GM23338 (cell line): ENCODE measurements at regions not wholly inside any gene's neighbourhood (a gene's known extent, or its start where the extent isn't known, plus 50 kb on each side); places are given as distances from the start of the nearest gene placed in this dataset.

ENCODE experiments used
- ATAC-seq: fragments of 200-7000 bp; cut with Tn5 transposase; 3 replicates; pipeline ENCODE4 v1.9.1; 2020
- DNase-seq: peaks from one replicate; pipeline ENCODE4 v3.0.0-alpha.2; 2015; ENCODE audit warnings: low spot score
- H2AFZ ChIP-seq: fragments of 200-600 bp; sonication (generic); 2 replicates; pipeline ENCODE4 v1.8.0; 2016; ENCODE audit warnings: antibody characterized with exemption, mild to moderate bottlenecking, moderate library complexity
- H3F3A ChIP-seq: fragments of 200-600 bp; sonication (generic); replicated peaks from 2 replicates; pipeline ENCODE4 v1.8.0; 2017; ENCODE audit warnings: antibody characterized with exemption, mixed run types, low read depth
- H3K27ac ChIP-seq: fragments of 200-600 bp; sonication (generic); 2 replicates; pipeline ENCODE4 v1.6.1; 2016; ENCODE audit warnings: low read depth
- H3K27me3 ChIP-seq: fragments of 200-600 bp; sonication (generic); 2 replicates; pipeline ENCODE4 v1.8.0; 2016; ENCODE audit warnings: mild to moderate bottlenecking, mixed run types, moderate library complexity; ENCODE audit not compliant: insufficient read depth
- H3K36me3 ChIP-seq: fragments of 200-600 bp; sonication (generic); 2 replicates; pipeline ENCODE4 v1.8.0; 2016; ENCODE audit warnings: mild to moderate bottlenecking; ENCODE audit not compliant: insufficient read depth
- H3K4me1 ChIP-seq: fragments of 200-600 bp; sonication (generic); 2 replicates; pipeline ENCODE4 v1.8.0; 2016; ENCODE audit warnings: mild to moderate bottlenecking, moderate library complexity; ENCODE audit not compliant: insufficient read depth
- H3K4me2 ChIP-seq: fragments of 200-600 bp; sonication (generic); 2 replicates; pipeline ENCODE4 v1.7.1; 2017; ENCODE audit warnings: mixed run types
- H3K4me3 ChIP-seq: fragments of 200-600 bp; sonication (generic); 2 replicates; pipeline ENCODE4 v1.6.1; 2016; ENCODE audit warnings: mixed run types
- H3K79me2 ChIP-seq: fragments of 200-600 bp; sonication (generic); replicated peaks from 2 replicates; pipeline ENCODE4 v1.8.0; 2017; ENCODE audit warnings: mild to moderate bottlenecking; ENCODE audit not compliant: insufficient read depth
- H3K9me2 ChIP-seq: fragments of 200-600 bp; sonication (generic); 2 replicates; pipeline ENCODE4 v1.8.0; 2017; ENCODE audit not compliant: insufficient read depth
- H4K20me1 ChIP-seq: fragments of 200-600 bp; sonication (generic); replicated peaks from 2 replicates; pipeline ENCODE4 v1.8.0; 2017; ENCODE audit warnings: mild to moderate bottlenecking; ENCODE audit not compliant: insufficient read depth
- H3K27ac Mint-ChIP-seq: 2 replicates; pipeline ENCODE4 v1.8.0; 2020; ENCODE audit warnings: inconsistent platforms, mild to moderate bottlenecking, moderate library complexity, mixed read lengths
- H3K27me3 Mint-ChIP-seq: 3 replicates; pipeline ENCODE4 v1.8.0; 2022; ENCODE audit warnings: low read depth, mild to moderate bottlenecking, moderate library complexity, mixed read lengths, inconsistent platforms; ENCODE audit not compliant: insufficient read depth, poor library complexity
- H3K36me3 Mint-ChIP-seq: 3 replicates; pipeline ENCODE4 v1.8.0; 2021; ENCODE audit warnings: low read depth, mild to moderate bottlenecking, inconsistent platforms, moderate library complexity, mixed read lengths
- H3K4me1 Mint-ChIP-seq: 3 replicates; pipeline ENCODE4 v1.8.0; 2020; ENCODE audit warnings: mild to moderate bottlenecking, inconsistent platforms, mixed read lengths
- H3K4me3 Mint-ChIP-seq: 3 replicates; pipeline ENCODE4 v1.8.0; 2021; ENCODE audit warnings: moderate library complexity, mild to moderate bottlenecking, inconsistent platforms, mixed read lengths
- H3K9me3 Mint-ChIP-seq: 3 replicates; pipeline ENCODE4 v1.8.0; 2020; ENCODE audit warnings: moderate library complexity, mild to moderate bottlenecking, inconsistent platforms, mixed read lengths
- CREB1 ChIP-seq: fragments of 250-450 bp; sonication (Bioruptor Pico); IDR thresholded peaks from 2 replicates; pipeline ENCODE4 v1.5.0; 2020; ENCODE audit warnings: low read depth, mild to moderate bottlenecking, moderate library complexity
- EZH2 ChIP-seq: fragments of 200-600 bp; sonication (generic); IDR thresholded peaks from one replicate; pipeline ENCODE4 v1.8.0; 2017; ENCODE audit warnings: antibody characterized with exemption, mild to moderate bottlenecking, low read depth; ENCODE audit not compliant: unreplicated experiment
- EZH2phosphoT487 ChIP-seq: fragments of 200-600 bp; sonication (generic); IDR thresholded peaks from one replicate; pipeline ENCODE4 v1.8.1; 2018; ENCODE audit warnings: antibody characterized with exemption; ENCODE audit not compliant: unreplicated experiment
- JUNB ChIP-seq: IDR thresholded peaks from one replicate; pipeline ENCODE4 v1.6.1; 2016; ENCODE audit warnings: antibody characterized with exemption; ENCODE audit not compliant: unreplicated experiment
- NANOG ChIP-seq: IDR thresholded peaks from 2 replicates; pipeline ENCODE4 v1.6.1; 2016; ENCODE audit warnings: antibody characterized with exemption, borderline replicate concordance
- POLR2AphosphoS5 ChIP-seq: IDR thresholded peaks from 2 replicates; pipeline ENCODE4 v1.6.1; 2016; ENCODE audit warnings: antibody characterized with exemption, low read depth
- STAT1 ChIP-seq: IDR thresholded peaks from one replicate; pipeline ENCODE4 v1.6.1; 2016; ENCODE audit warnings: antibody characterized with exemption; ENCODE audit not compliant: unreplicated experiment
- ZNF114 ChIP-seq: fragments of 250-450 bp; sonication (Bioruptor Pico); IDR thresholded peaks from 2 replicates; pipeline ENCODE4 v1.5.0; 2020; ENCODE audit warnings: mild to moderate bottlenecking, moderate library complexity
- ZNF331 ChIP-seq: fragments of 250-450 bp; sonication (Bioruptor Pico); IDR thresholded peaks from 2 replicates; pipeline ENCODE4 v1.5.0; 2020; ENCODE audit warnings: low read depth, mild to moderate bottlenecking, moderate library complexity
- TF ChIP-seq, protein P1 (sequence below): IDR thresholded peaks from one replicate; pipeline ENCODE4 v1.6.1; 2018; ENCODE audit warnings: antibody characterized with exemption; ENCODE audit not compliant: unreplicated experiment
- TF ChIP-seq, protein P2 (sequence below): IDR thresholded peaks from 2 replicates; pipeline ENCODE4 v1.6.1; 2016; ENCODE audit warnings: antibody characterized with exemption
- TF ChIP-seq, protein P3 (sequence below), 2 experiments: fragments of 200-600 bp in 1 of 2; sonication (generic) in 1 of 2; conservative IDR thresholded peaks; 2 replicates each; pipeline versions ENCODE4 v1.5.1 to v1.6.1; 2016 to 2017; ENCODE audit warnings: antibody characterized with exemption in 2 of 2, low read depth in 2 of 2, mild to moderate bottlenecking in 2 of 2, moderate library complexity in 1 of 2

DNA sequence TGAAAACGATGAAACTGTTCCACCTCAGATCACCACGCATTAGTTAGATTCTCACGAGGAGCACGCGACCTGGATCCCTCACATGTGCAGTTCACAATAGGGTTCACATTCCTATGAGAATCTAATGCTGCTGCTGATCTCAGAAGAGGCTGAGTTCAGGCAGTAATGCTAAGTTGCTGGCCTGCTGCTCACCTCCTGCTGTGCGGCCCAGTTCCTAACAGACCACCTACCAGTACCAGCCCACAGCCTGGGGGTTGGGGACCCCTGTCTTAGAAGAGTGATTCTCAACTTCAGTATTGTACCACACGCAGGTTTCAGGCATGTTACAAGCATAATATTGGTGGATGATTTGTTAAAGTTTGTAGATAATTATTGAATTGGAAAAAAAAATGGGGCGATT, 182.7 kb downstream of the BLID start:
- Histone ChIP-seq H3K4me2 (peak overlapping the region; percentile 37; the same call in 1 of the 2 replicates), H3K27me3 (peaks cover 8% of the 10 kb centered on the region; the same call in 1 of the 2 replicates), H3K27ac (no peak overlapping the region), H3K79me2 (no peaks in the 10 kb centered on the region), H3K4me1 (peaks cover 34% of the 10 kb centered on the region), H2AFZ (no peak overlapping the region), H3K36me3 (no peaks in the 10 kb centered on the region), H4K20me1 (no peaks in the 10 kb centered on the region), H3F3A (no peaks in the 10 kb centered on the region), H3K9me2 (0 out of 2 replicates have a peak, but pooled peaks cover 5% of the 10 kb centered on the region), H3K4me3 (no peak overlapping the region)
- Mint-ChIP-seq H3K4me1 (peaks cover 19% of the 10 kb centered on the region; the same call in 2 of the 3 replicates), H3K36me3 (no peaks in the 10 kb centered on the region), H3K4me3 (no peak overlapping the region), H3K27ac (no peak overlapping the region), H3K9me3 (no peaks in the 10 kb centered on the region), H3K27me3 (peaks cover 4% of the 10 kb centered on the region)
- ATAC-seq, result no peak
- no peak for DNase-seq
- TF ChIP-seq ZNF331 (no peak), ZNF114 (CRISPR knock-in tag) (no peak), CREB1 (CRISPR knock-in tag) (no peak), EZH2 (no peak), EZH2phosphoT487 (no peak), NANOG (no peak), POLR2AphosphoS5 (no peak), STAT1 (no peak), JUNB (no peak)
- TF ChIP-seq, protein P1, sequence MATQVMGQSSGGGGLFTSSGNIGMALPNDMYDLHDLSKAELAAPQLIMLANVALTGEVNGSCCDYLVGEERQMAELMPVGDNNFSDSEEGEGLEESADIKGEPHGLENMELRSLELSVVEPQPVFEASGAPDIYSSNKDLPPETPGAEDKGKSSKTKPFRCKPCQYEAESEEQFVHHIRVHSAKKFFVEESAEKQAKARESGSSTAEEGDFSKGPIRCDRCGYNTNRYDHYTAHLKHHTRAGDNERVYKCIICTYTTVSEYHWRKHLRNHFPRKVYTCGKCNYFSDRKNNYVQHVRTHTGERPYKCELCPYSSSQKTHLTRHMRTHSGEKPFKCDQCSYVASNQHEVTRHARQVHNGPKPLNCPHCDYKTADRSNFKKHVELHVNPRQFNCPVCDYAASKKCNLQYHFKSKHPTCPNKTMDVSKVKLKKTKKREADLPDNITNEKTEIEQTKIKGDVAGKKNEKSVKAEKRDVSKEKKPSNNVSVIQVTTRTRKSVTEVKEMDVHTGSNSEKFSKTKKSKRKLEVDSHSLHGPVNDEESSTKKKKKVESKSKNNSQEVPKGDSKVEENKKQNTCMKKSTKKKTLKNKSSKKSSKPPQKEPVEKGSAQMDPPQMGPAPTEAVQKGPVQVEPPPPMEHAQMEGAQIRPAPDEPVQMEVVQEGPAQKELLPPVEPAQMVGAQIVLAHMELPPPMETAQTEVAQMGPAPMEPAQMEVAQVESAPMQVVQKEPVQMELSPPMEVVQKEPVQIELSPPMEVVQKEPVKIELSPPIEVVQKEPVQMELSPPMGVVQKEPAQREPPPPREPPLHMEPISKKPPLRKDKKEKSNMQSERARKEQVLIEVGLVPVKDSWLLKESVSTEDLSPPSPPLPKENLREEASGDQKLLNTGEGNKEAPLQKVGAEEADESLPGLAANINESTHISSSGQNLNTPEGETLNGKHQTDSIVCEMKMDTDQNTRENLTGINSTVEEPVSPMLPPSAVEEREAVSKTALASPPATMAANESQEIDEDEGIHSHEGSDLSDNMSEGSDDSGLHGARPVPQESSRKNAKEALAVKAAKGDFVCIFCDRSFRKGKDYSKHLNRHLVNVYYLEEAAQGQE, result no peak
- TF ChIP-seq, protein P2, sequence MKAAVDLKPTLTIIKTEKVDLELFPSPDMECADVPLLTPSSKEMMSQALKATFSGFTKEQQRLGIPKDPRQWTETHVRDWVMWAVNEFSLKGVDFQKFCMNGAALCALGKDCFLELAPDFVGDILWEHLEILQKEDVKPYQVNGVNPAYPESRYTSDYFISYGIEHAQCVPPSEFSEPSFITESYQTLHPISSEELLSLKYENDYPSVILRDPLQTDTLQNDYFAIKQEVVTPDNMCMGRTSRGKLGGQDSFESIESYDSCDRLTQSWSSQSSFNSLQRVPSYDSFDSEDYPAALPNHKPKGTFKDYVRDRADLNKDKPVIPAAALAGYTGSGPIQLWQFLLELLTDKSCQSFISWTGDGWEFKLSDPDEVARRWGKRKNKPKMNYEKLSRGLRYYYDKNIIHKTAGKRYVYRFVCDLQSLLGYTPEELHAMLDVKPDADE, result no peak
- TF ChIP-seq, protein P3, sequence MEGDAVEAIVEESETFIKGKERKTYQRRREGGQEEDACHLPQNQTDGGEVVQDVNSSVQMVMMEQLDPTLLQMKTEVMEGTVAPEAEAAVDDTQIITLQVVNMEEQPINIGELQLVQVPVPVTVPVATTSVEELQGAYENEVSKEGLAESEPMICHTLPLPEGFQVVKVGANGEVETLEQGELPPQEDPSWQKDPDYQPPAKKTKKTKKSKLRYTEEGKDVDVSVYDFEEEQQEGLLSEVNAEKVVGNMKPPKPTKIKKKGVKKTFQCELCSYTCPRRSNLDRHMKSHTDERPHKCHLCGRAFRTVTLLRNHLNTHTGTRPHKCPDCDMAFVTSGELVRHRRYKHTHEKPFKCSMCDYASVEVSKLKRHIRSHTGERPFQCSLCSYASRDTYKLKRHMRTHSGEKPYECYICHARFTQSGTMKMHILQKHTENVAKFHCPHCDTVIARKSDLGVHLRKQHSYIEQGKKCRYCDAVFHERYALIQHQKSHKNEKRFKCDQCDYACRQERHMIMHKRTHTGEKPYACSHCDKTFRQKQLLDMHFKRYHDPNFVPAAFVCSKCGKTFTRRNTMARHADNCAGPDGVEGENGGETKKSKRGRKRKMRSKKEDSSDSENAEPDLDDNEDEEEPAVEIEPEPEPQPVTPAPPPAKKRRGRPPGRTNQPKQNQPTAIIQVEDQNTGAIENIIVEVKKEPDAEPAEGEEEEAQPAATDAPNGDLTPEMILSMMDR (conservative IDR thresholded peaks at IDR 0.05; ENCODE audit: low read depth in 2 of 2), result no peak
